ENCODE measurements at regions not wholly inside any gene's neighbourhood (a gene's known extent, or its start where the extent isn't known, plus 50 kb on each side); places are given as distances from the start of the nearest gene placed in this dataset.

- no peaks in the 10 kb centered on the region for H3K36me3 ChIP-seq (replicated peaks in 1 of 2; ENCODE audit: insufficient read depth in 1 of 2, low read depth in 2 of 2)
- no peak for DNase-seq
- TF ChIP-seq CTCF (IDR thresholded peaks at IDR 0.05) (no peak), POLR2A (IDR thresholded peaks at IDR 0.05) (no peak)
- no peaks in the 10 kb centered on the region for H3K4me1 ChIP-seq
- no peak overlapping the region for H3K4me3 ChIP-seq
- ATAC-seq = no peak
- H3K27me3 ChIP-seq = no peaks in the 10 kb centered on the region
- intact Hi-C loops (cut with DNase I) = no loop called here
- H3K9me3 ChIP-seq = no peaks in the 10 kb centered on the region
- H3K27ac ChIP-seq = no peak overlapping the region
- 78 to 81% methylated on average over 6 of the region's 6 CpGs for WGBS, 2 donors
These were observed 201.9 kb downstream of the MEX3B start for GRCh38 chr15:81843757-81844407.

GRCh38 chr15:81843226-81843625 is 202.6 kb downstream of the MEX3B start:
- H3K27me3 ChIP-seq = no peaks in the 10 kb centered on the region
- TF ChIP-seq POLR2A (IDR thresholded peaks at IDR 0.05) (no peak), CTCF (IDR thresholded peaks at IDR 0.05) (no peak)
- intact Hi-C loops (cut with DNase I) = no loop called here

GRCh38 chr15:81839387-81839786 is 206.4 kb downstream of the MEX3B start:
- DNase-seq (no peak), ATAC-seq (no peak)
- Histone ChIP-seq H3K9me3 (no peaks in the 10 kb centered on the region), H3K27me3 (no peaks in the 10 kb centered on the region), H3K27ac (no peak overlapping the region), H3K36me3 (replicated peaks in 1 of 2; ENCODE audit: insufficient read depth in 1 of 2, low read depth in 2 of 2) (no peaks in the 10 kb centered on the region), H3K4me3 (no peak overlapping the region), H3K4me1 (no peaks in the 10 kb centered on the region)
- 22% methylated on average over 2 of the region's 2 CpGs for WGBS, 2 donors
- intact Hi-C loops (cut with DNase I) = no loop called here
- TF ChIP-seq CTCF (IDR thresholded peaks at IDR 0.05) (no peak), POLR2A (IDR thresholded peaks at IDR 0.05) (no peak)

More at GRCh38 chr15:81843226-81843625, 202.6 kb downstream of the MEX3B start:
- H3K27ac ChIP-seq = no peak overlapping the region
- no peak for DNase-seq
- H3K4me1 ChIP-seq = no peaks in the 10 kb centered on the region
- no peak for ATAC-seq
- H3K36me3 ChIP-seq (replicated peaks in 1 of 2; ENCODE audit: insufficient read depth in 1 of 2, low read depth in 2 of 2) = no peaks in the 10 kb centered on the region
- WGBS, 2 donors = 85 to 89% methylated on average over 5 of the region's 5 CpGs
- no peaks in the 10 kb centered on the region for H3K9me3 ChIP-seq
- no peak overlapping the region for H3K4me3 ChIP-seq

GRCh38 chr15:81835731-81836130 is 210.1 kb downstream of the MEX3B start:
- no peaks in the 10 kb centered on the region for H3K9me3 ChIP-seq
- no peak overlapping the region for H3K27ac ChIP-seq
- ATAC-seq = no peak
- TF ChIP-seq CTCF (IDR thresholded peaks at IDR 0.05) (no peak), POLR2A (IDR thresholded peaks at IDR 0.05) (no peak)
- no peak for DNase-seq
- H3K36me3 ChIP-seq (replicated peaks in 1 of 2; ENCODE audit: insufficient read depth in 1 of 2, low read depth in 2 of 2) = no peaks in the 10 kb centered on the region
- 96 to 100% methylated on average over 1 of the region's 1 CpG for WGBS, 2 donors
- intact Hi-C loops (cut with DNase I) = no loop called here
- H3K4me1 ChIP-seq = no peaks in the 10 kb centered on the region
- H3K27me3 ChIP-seq = no peaks in the 10 kb centered on the region
- H3K4me3 ChIP-seq = no peak overlapping the region

- 39 to 63% methylated on average over 1 of the region's 1 CpG for WGBS, 2 donors
- H3K36me3 ChIP-seq (replicated peaks in 1 of 2; ENCODE audit: insufficient read depth in 1 of 2, low read depth in 2 of 2) = no peaks in the 10 kb centered on the region
- no peaks in the 10 kb centered on the region for H3K9me3 ChIP-seq
- no peak overlapping the region for H3K4me3 ChIP-seq
- DNase-seq = no peak
- H3K4me1 ChIP-seq = no peaks in the 10 kb centered on the region
- intact Hi-C loops (cut with DNase I) = no loop called here
- ATAC-seq = no peak
- TF ChIP-seq CTCF (IDR thresholded peaks at IDR 0.05) (no peak), POLR2A (IDR thresholded peaks at IDR 0.05) (no peak)
- H3K27me3 ChIP-seq = no peaks in the 10 kb centered on the region
- no peak overlapping the region for H3K27ac ChIP-seq
These were observed 215.3 kb downstream of the MEX3B start for GRCh38 chr15:81830520-81830919.
